CD14-positive monocyte (primary cell): ENCODE measurements at regions not wholly inside any gene's neighbourhood (a gene's known extent, or its start where the extent isn't known, plus 50 kb on each side); places are given as distances from the start of the nearest gene placed in this dataset.

Experiments used
- DNase-seq, 3 donors: peaks; one replicate each; pipeline ENCODE4 v3.0.0-alpha.2; 2011 to 2022
- H2AFZ ChIP-seq: 2 replicates; pipeline ENCODE4 v1.6.0; 2012; ENCODE audit warnings: mild to moderate bottlenecking, low read depth, low read length, inconsistent platforms; ENCODE audit not compliant: insufficient read depth, poor library complexity, severe bottlenecking
- H3K27ac ChIP-seq, 2 donors: 1 replicate in 1 of 2; 2 replicates in 1 of 2; pipeline ENCODE4 v1.5.1; 2012 to 2013; ENCODE audit warnings: low read length in 2 of 2, control low read depth in 1 of 2, inconsistent platforms in 1 of 2, low read depth in 1 of 2, mild to moderate bottlenecking in 1 of 2
- H3K27me3 ChIP-seq, 2 donors: one replicate each; pipeline versions ENCODE4 v1.6.0 to v1.6.1; 2011 to 2013; ENCODE audit warnings: low read length in 2 of 2; ENCODE audit not compliant: control insufficient read depth in 2 of 2, insufficient read depth in 2 of 2
- H3K36me3 ChIP-seq, 2 donors: replicated peaks in 1 of 2; 1 replicate in 1 of 2; 2 replicates in 1 of 2; pipeline versions ENCODE4 v1.5.1 to v1.6.1; 2012 to 2013; ENCODE audit warnings: low read length in 2 of 2, control low read depth in 1 of 2, inconsistent platforms in 1 of 2, mild to moderate bottlenecking in 1 of 2; ENCODE audit not compliant: insufficient read depth in 2 of 2, control insufficient read depth in 1 of 2
- H3K4me1 ChIP-seq, 2 donors: 1 replicate in 1 of 2; 2 replicates in 1 of 2; pipeline versions ENCODE4 v1.5.1 to v1.6.1; 2012 to 2013; ENCODE audit warnings: low read length in 2 of 2, control low read depth in 1 of 2, inconsistent platforms in 1 of 2, mild to moderate bottlenecking in 1 of 2, moderate library complexity in 1 of 2; ENCODE audit not compliant: insufficient read depth in 2 of 2, control insufficient read depth in 1 of 2
- H3K4me2 ChIP-seq: replicated peaks from 2 replicates; pipeline ENCODE3; 2012; ENCODE audit warnings: low read length, moderate library complexity, mild to moderate bottlenecking; ENCODE audit not compliant: poor library complexity, severe bottlenecking; ENCODE audit errors: extremely low read depth
- H3K4me3 ChIP-seq, 3 experiments: fragments of 200-600 bp in 1 of 3; sonication (generic) in 1 of 3; replicated peaks in 1 of 3; 1 replicate in 2 of 3; 2 replicates in 1 of 3; pipeline ENCODE4 v1.5.1; 2011 to 2013; ENCODE audit warnings: low read length in 3 of 3, mild to moderate bottlenecking in 3 of 3, control low read depth in 2 of 3, low read depth in 2 of 3, inconsistent platforms in 1 of 3, moderate library complexity in 1 of 3
- H3K79me2 ChIP-seq: 2 replicates; pipeline ENCODE4 v1.6.0; 2012; ENCODE audit warnings: mild to moderate bottlenecking, control low read depth, inconsistent platforms, low read length, moderate library complexity; ENCODE audit not compliant: insufficient read depth
- H3K9ac ChIP-seq: 2 replicates; pipeline ENCODE4 v1.6.0; 2017; ENCODE audit warnings: low read length, mild to moderate bottlenecking; ENCODE audit not compliant: insufficient read depth, poor library complexity, severe bottlenecking
- H3K9me3 ChIP-seq, 2 donors: replicated peaks in 1 of 2; 1 replicate in 1 of 2; 2 replicates in 1 of 2; pipeline versions ENCODE4 v1.5.1 to v1.6.1; 2012 to 2013; ENCODE audit warnings: low read length in 2 of 2, control low read depth in 1 of 2; ENCODE audit not compliant: control insufficient read depth in 1 of 2, insufficient read depth in 1 of 2
- H4K20me1 ChIP-seq: 2 replicates; pipeline ENCODE4 v1.6.0; 2012; ENCODE audit warnings: mild to moderate bottlenecking, low read length, control low read depth, moderate library complexity; ENCODE audit not compliant: insufficient read depth
- H3K27ac Mint-ChIP-seq, 7 donors: one replicate each; pipeline ENCODE4 v1.8.0; 2020; ENCODE audit warnings: mild to moderate bottlenecking in 7 of 7, mixed read lengths in 7 of 7, moderate library complexity in 6 of 7, inconsistent platforms in 2 of 7
- H3K27me3 Mint-ChIP-seq, 3 donors: one replicate each; pipeline ENCODE4 v1.8.0; 2021 to 2022; ENCODE audit warnings: low read depth in 3 of 3, mild to moderate bottlenecking in 3 of 3, mixed read lengths in 3 of 3, moderate library complexity in 3 of 3, inconsistent platforms in 1 of 3
- H3K36me3 Mint-ChIP-seq, 2 donors: one replicate each; pipeline ENCODE4 v1.8.0; 2020; ENCODE audit warnings: mixed read lengths in 2 of 2, inconsistent platforms in 1 of 2, mild to moderate bottlenecking in 1 of 2
- H3K4me1 Mint-ChIP-seq: one replicate; pipeline ENCODE4 v1.8.0; 2020; ENCODE audit warnings: mild to moderate bottlenecking, mixed read lengths
- H3K4me3 Mint-ChIP-seq, 2 donors: one replicate each; pipeline ENCODE4 v1.8.0; 2020; ENCODE audit warnings: mild to moderate bottlenecking in 2 of 2, mixed read lengths in 2 of 2, moderate library complexity in 1 of 2
- H3K9me3 Mint-ChIP-seq, 7 donors: one replicate each; pipeline ENCODE4 v1.8.0; 2020 to 2022; ENCODE audit warnings: mixed read lengths in 7 of 7, mild to moderate bottlenecking in 6 of 7, moderate library complexity in 6 of 7, inconsistent platforms in 2 of 7
- WGBS: methylation state at CpG from one replicate; pipeline ENCODE4 v1.1.5; 2013; ENCODE audit warnings: missing lambda C conversion rate; ENCODE audit not compliant: insufficient coverage; 5-methylcytosine and 5-hydroxymethylcytosine counted together
- intact Hi-C, 2 donors: fragments of 100-400 bp; cut with micrococcal nuclease; formaldehyde crosslinking; loops; one replicate each; pipeline versions ENCODE4 v1.15.0 to v1.15.1; 2023
- TF ChIP-seq, protein P1 (sequence below): fragments of 200-600 bp; IDR thresholded peaks from one replicate; pipeline ENCODE4 v1.8.0; 2022; ENCODE audit warnings: antibody characterized with exemption, mild to moderate bottlenecking

GRCh38 chr12:67377541-67377940, 108.4 kb downstream of the CAND1 start:
- no peak for DNase-seq
- Histone ChIP-seq H3K9ac (no peak overlapping the region), H3K27me3 (no peaks in the 10 kb centered on the region), H3K4me1 (no peaks in the 10 kb centered on the region), H3K27ac (no peak overlapping the region), H3K36me3 (no peaks in the 10 kb centered on the region), H4K20me1 (no peaks in the 10 kb centered on the region), H3K4me2 (no peak overlapping the region), H2AFZ (no peak overlapping the region), H3K9me3 (no peaks in the 10 kb centered on the region), H3K79me2 (no peaks in the 10 kb centered on the region), H3K4me3 (no peak overlapping the region)
- TF ChIP-seq, protein P1, sequence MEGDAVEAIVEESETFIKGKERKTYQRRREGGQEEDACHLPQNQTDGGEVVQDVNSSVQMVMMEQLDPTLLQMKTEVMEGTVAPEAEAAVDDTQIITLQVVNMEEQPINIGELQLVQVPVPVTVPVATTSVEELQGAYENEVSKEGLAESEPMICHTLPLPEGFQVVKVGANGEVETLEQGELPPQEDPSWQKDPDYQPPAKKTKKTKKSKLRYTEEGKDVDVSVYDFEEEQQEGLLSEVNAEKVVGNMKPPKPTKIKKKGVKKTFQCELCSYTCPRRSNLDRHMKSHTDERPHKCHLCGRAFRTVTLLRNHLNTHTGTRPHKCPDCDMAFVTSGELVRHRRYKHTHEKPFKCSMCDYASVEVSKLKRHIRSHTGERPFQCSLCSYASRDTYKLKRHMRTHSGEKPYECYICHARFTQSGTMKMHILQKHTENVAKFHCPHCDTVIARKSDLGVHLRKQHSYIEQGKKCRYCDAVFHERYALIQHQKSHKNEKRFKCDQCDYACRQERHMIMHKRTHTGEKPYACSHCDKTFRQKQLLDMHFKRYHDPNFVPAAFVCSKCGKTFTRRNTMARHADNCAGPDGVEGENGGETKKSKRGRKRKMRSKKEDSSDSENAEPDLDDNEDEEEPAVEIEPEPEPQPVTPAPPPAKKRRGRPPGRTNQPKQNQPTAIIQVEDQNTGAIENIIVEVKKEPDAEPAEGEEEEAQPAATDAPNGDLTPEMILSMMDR = no peak
- Mint-ChIP-seq H3K36me3 (no peaks in the 10 kb centered on the region), H3K27ac (no peak overlapping the region), H3K9me3 (peaks cover 0 to 6% (median 2%) of the 10 kb centered on the region in 7 donors), H3K4me3 (no peak overlapping the region), H3K27me3 (peaks cover 0 to 3% (median 2%) of the 10 kb centered on the region in 3 donors), H3K4me1 (no peaks in the 10 kb centered on the region)
- no CpG with 5 or more reads among the region's 4 CpGs for WGBS
- intact Hi-C loops = no loop called here

DNA sequence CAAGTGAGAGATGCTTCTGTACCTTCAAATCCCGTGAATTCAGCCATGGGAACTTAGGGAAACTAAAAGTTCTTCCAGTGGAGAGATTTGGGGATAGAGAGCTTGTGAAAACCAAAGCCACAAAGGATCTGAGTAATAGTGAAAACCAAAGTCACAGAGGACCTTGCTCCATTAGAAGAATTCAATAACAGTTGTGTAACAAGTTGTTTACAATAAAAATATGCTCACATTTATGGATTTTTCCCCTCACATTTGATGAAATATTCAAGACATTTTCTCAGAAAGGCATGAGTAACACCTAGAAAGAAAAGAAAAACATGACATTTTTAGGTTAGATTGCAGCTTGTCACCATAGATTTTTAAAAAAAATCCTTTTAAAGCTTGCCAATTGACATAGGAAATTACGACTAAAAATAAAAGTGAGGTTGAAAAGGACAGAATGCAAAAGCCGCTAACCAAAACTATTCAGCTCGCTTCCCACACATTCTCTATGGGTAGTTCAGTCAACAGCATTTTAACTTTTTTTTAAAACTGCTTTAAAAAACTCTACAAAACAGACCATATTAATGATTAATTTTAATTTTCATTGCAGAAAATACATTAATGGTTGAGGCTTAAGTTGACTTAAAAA, 113.2 kb downstream of the CAND1 start:
- Mint-ChIP-seq H3K4me3 (no peak overlapping the region), H3K9me3 (peaks cover 0 to 6% (median 2%) of the 10 kb centered on the region in 7 donors), H3K27me3 (peaks cover 0 to 2% (median 1%) of the 10 kb centered on the region in 3 donors), H3K4me1 (no peaks in the 10 kb centered on the region), H3K27ac (no peak overlapping the region), H3K36me3 (no peaks in the 10 kb centered on the region)
- intact Hi-C loops = no loop called here
- H3K27me3 ChIP-seq = no peaks in the 10 kb centered on the region
- H3K4me2 ChIP-seq = no peak overlapping the region
- no peak overlapping the region for H2AFZ ChIP-seq
- H3K36me3 ChIP-seq = no peaks in the 10 kb centered on the region
- no peaks in the 10 kb centered on the region for H3K4me1 ChIP-seq
- H4K20me1 ChIP-seq = no peaks in the 10 kb centered on the region
- no peaks in the 10 kb centered on the region for H3K9me3 ChIP-seq
- no peak overlapping the region for H3K27ac ChIP-seq
- H3K9ac ChIP-seq = no peak overlapping the region
- 80% methylated on average over 1 of the region's 4 CpGs for WGBS
- DNase-seq = no peak
- TF ChIP-seq, protein P1 = no peak
- no peak overlapping the region for H3K4me3 ChIP-seq
- no peaks in the 10 kb centered on the region for H3K79me2 ChIP-seq
